Esophagus squamous epithelium (tissue), 4 donors: ENCODE measurements at regions not wholly inside any gene's neighbourhood (a gene's known extent, or its start where the extent isn't known, plus 50 kb on each side); places are given as distances from the start of the nearest gene placed in this dataset.

Experiments
- CTCF ChIP-seq, 6 experiments: fragments of 450-650 bp in 4 of 6; fragments of 200-600 bp in 2 of 6; sonication (generic) in 2 of 6; IDR thresholded peaks; one replicate each; pipeline ENCODE4 v1.5.1; 2016 to 2019; ENCODE audit warnings: antibody characterized with exemption in 6 of 6, mild to moderate bottlenecking in 4 of 6, moderate library complexity in 4 of 6
- POLR2A ChIP-seq, 4 donors: fragments of 450-650 bp; IDR thresholded peaks; one replicate each; pipeline ENCODE4 v1.6.1; 2017; ENCODE audit warnings: antibody characterized with exemption in 4 of 4, mild to moderate bottlenecking in 4 of 4, moderate library complexity in 3 of 4

- TF ChIP-seq POLR2A (IDR thresholded peaks at IDR 0.05) (no peak), CTCF (IDR thresholded peaks at IDR 0.05) (no peak)
These were observed 106.3 kb downstream of the C7orf25 start for GRCh38 chr7:42805601-42806000.
